MCF 10A (cell line): ENCODE measurements at regions not wholly inside any gene's neighbourhood (a gene's known extent, or its start where the extent isn't known, plus 50 kb on each side); places are given as distances from the start of the nearest gene placed in this dataset.

Experiments used
- BruUV-seq: library from RNA; stranded (reverse); fragments of 400-500 nt; replicated peaks from 2 replicates; lab custom pipeline; 2021; lab: Mats Ljungman, UMichigan
- CTCF ChIA-PET: fragments of 300-600 bp; sonication (Branson Sonifier 250); formaldehyde crosslinking; extraction: SDS; loops from one replicate; lab custom pipeline; 2021; ENCODE audit warnings: antibody characterized with exemption, inconsistent platforms; lab: Yijun Ruan, JAX
- POLR2A ChIA-PET: fragments of 300-600, 350-650 bp; sonication (Branson Sonifier 250); formaldehyde crosslinking; extraction: SDS; loops from one replicate; lab custom pipeline; 2020; ENCODE audit warnings: antibody characterized with exemption, inconsistent platforms; lab: Yijun Ruan, JAX
- DNase-seq: peaks from one replicate; pipeline ENCODE4 v3.0.0-alpha.2; 2018; ENCODE audit not compliant: unreplicated experiment
- H3K27ac Mint-ChIP-seq: one replicate; pipeline ENCODE4 v1.8.0; 2022; ENCODE audit warnings: mild to moderate bottlenecking, low read depth, mixed read lengths; ENCODE audit not compliant: unreplicated experiment
- H3K27me3 Mint-ChIP-seq: one replicate; pipeline ENCODE4 v1.8.0; 2022; ENCODE audit warnings: mixed read lengths; ENCODE audit not compliant: insufficient read depth, unreplicated experiment
- H3K36me3 Mint-ChIP-seq: one replicate; pipeline ENCODE4 v1.8.0; 2022; ENCODE audit warnings: mild to moderate bottlenecking, moderate library complexity, mixed read lengths; ENCODE audit not compliant: insufficient read depth, unreplicated experiment
- H3K4me1 Mint-ChIP-seq: one replicate; pipeline ENCODE4 v1.8.0; 2022; ENCODE audit warnings: mixed read lengths; ENCODE audit not compliant: insufficient read depth, unreplicated experiment
- H3K4me3 Mint-ChIP-seq: one replicate; pipeline ENCODE4 v1.8.0; 2022; ENCODE audit warnings: mild to moderate bottlenecking, moderate library complexity, mixed read lengths; ENCODE audit not compliant: unreplicated experiment
- H3K9me3 Mint-ChIP-seq: one replicate; pipeline ENCODE4 v1.8.0; 2022; ENCODE audit warnings: mixed read lengths; ENCODE audit not compliant: unreplicated experiment
- intact Hi-C: fragments of 100-400 bp; cut with micrococcal nuclease; formaldehyde crosslinking; loops from 2 replicates; pipeline ENCODE4 v1.14.1; 2022
- TF ChIP-seq, protein P1 (sequence below): fragments of 200-600 bp; IDR thresholded peaks from one replicate; pipeline ENCODE4 v1.8.0; 2022; ENCODE audit warnings: antibody characterized with exemption, mild to moderate bottlenecking; ENCODE audit not compliant: unreplicated experiment

DNA sequence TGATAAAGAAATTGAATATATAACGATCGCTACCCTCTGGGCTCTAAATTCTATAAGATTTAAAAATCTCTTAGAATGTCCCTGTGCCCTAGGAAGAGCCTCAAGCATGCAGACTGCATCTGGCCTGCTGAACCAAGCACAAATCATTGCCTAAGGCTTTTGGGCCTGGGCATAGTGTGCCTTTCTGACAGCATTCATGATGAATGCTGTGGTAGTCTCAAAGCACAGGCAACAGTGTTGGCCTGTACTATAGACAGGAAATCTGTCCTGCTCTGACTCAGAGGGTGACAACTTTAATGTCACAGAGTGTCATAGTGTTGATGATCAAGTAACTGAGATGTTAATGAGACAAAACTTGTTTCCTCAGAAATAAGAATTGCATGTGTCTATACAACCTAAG lies 717.3 kb downstream of the STIM2 start:
- no peaks in the 10 kb centered on the region for H3K27me3 Mint-ChIP-seq
- TF ChIP-seq, protein P1, sequence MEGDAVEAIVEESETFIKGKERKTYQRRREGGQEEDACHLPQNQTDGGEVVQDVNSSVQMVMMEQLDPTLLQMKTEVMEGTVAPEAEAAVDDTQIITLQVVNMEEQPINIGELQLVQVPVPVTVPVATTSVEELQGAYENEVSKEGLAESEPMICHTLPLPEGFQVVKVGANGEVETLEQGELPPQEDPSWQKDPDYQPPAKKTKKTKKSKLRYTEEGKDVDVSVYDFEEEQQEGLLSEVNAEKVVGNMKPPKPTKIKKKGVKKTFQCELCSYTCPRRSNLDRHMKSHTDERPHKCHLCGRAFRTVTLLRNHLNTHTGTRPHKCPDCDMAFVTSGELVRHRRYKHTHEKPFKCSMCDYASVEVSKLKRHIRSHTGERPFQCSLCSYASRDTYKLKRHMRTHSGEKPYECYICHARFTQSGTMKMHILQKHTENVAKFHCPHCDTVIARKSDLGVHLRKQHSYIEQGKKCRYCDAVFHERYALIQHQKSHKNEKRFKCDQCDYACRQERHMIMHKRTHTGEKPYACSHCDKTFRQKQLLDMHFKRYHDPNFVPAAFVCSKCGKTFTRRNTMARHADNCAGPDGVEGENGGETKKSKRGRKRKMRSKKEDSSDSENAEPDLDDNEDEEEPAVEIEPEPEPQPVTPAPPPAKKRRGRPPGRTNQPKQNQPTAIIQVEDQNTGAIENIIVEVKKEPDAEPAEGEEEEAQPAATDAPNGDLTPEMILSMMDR: no peak
- BruUV-seq: no TSS peak
- no peak overlapping the region for H3K4me3 Mint-ChIP-seq
- H3K9me3 Mint-ChIP-seq: peaks cover 6% of the 10 kb centered on the region
- no peak overlapping the region for H3K27ac Mint-ChIP-seq
- ChIA-PET CTCF (interaction anchor here (0.7 to 1.2 kb wide), 2 partner anchors 9 to 20 kb away, joined by 3 read pairs; no protein-coding TSS in a partner anchor), POLR2A (no interaction called here)
- intact Hi-C loops: no loop called here
- no peaks in the 10 kb centered on the region for H3K4me1 Mint-ChIP-seq
- no peaks in the 10 kb centered on the region for H3K36me3 Mint-ChIP-seq
- no peak for DNase-seq

- TF ChIP-seq, protein P1: no peak
Measured at GRCh38 chr4:27592738-27593137, 732.1 kb downstream of the STIM2 start.

GRCh38 chr4:27594922-27595321 lies 734.3 kb downstream of the STIM2 start:
- no peaks in the 10 kb centered on the region for H3K36me3 Mint-ChIP-seq
- BruUV-seq: no TSS peak

More at GRCh38 chr4:27592738-27593137, 732.1 kb downstream of the STIM2 start:
- peak overlapping the region; percentile 26 for H3K4me3 Mint-ChIP-seq
- no TSS peak for BruUV-seq
- ChIA-PET CTCF (interaction anchor here (0.8 kb wide), 1 partner anchor 14 kb away, joined by 3 read pairs; no protein-coding TSS in a partner anchor), POLR2A (no interaction called here)
- no peaks in the 10 kb centered on the region for H3K9me3 Mint-ChIP-seq
- intact Hi-C loops: no loop called here
- no peak for DNase-seq
- H3K27ac Mint-ChIP-seq: no peak overlapping the region
- no peaks in the 10 kb centered on the region for H3K36me3 Mint-ChIP-seq
- H3K27me3 Mint-ChIP-seq: no peaks in the 10 kb centered on the region
- H3K4me1 Mint-ChIP-seq: peaks cover 7% of the 10 kb centered on the region

DNA sequence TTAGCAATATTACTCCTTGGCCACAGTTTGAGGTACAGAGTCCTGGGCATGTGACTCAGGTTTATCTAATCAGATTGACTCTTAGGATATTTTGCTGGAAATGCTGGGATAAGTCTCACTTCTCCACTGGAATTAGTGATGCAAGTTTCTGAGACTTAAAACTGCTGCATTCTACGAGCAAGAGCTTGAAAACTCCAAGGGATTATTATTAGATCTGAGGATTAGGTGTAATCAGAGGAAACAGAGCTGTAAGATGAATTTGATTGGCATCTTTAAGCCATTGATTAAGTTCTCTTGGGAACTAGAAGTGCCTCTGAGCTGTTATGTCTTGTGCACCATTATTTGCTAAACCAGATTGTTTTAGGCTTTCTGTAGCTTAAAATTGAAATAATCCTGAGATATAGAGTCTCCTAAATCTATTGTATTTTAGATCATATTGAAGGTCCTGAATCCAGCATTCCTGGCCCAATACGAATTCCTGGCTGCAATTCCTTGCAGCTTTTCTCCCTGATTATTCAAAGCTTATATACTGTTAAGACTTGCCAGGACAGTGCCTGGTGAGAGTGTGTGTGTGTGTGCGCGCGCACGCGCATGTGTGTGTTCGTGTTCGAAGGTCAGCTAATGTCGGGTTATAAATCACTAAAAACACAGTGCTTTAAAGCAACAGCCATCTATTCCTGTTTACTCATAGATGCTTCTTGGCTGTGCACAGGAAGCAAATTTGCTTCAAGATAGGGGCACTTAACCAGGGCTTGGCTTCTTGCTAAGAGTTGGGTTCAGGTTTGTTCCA lies 735.1 kb downstream of the STIM2 start:
- intact Hi-C loops: no loop called here
- no peak for DNase-seq
- Mint-ChIP-seq H3K4me1 (peaks cover 7% of the 10 kb centered on the region), H3K9me3 (no peaks in the 10 kb centered on the region), H3K36me3 (no peaks in the 10 kb centered on the region), H3K27ac (no peak overlapping the region), H3K27me3 (no peaks in the 10 kb centered on the region), H3K4me3 (no peak overlapping the region)
- TF ChIP-seq, protein P1: no peak
- CTCF ChIA-PET: interaction anchor here (0.5 to 0.6 kb wide), 3 partner anchors 10 to 1408 kb away, joined by 3 read pairs; no protein-coding TSS in a partner anchor
- POLR2A ChIA-PET: no interaction called here
- BruUV-seq: no TSS peak

More at GRCh38 chr4:27594922-27595321, 734.3 kb downstream of the STIM2 start:
- TF ChIP-seq, protein P1: no peak
- Mint-ChIP-seq H3K4me1 (peaks cover 7% of the 10 kb centered on the region), H3K9me3 (no peaks in the 10 kb centered on the region), H3K27ac (no peak overlapping the region), H3K4me3 (no peak overlapping the region), H3K27me3 (no peaks in the 10 kb centered on the region)
- ChIA-PET CTCF (interaction anchor here (0.6 kb wide), 1 partner anchor 1408 kb away, joined by 3 read pairs; no protein-coding TSS in a partner anchor), POLR2A (no interaction called here)
- intact Hi-C loops: no loop called here
- no peak for DNase-seq
